ENCODE measurements at regions not wholly inside any gene's neighbourhood (a gene's known extent, or its start where the extent isn't known, plus 50 kb on each side); places are given as distances from the start of the nearest gene placed in this dataset.

DNA sequence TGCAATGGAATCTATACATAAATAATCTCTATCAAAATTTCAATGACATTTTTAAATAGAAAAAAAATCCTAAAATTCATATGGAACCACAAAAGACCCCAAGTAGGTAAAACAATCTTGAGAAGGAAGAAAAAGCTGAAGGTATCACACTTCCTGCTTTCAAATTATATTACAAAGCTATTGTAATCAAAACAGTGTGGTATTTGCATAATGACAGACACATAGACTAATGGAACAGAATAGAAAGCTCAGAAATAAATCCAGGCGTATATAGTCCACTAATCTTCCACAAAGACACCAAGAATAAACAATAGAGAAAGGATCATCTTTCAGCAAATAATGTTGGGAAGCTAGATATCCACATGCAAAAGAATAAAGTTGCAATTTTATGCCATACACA is 699.8 kb upstream of the ID2 start:
- TF ChIP-seq EZH2phosphoT487 (IDR thresholded peaks at IDR 0.05; ENCODE audit: insufficient read depth, low read depth) (no peak), EZH2 (IDR thresholded peaks at IDR 0.05; ENCODE audit: insufficient read depth, poor library complexity, severe bottlenecking) (no peak)
- no peak for DNase-seq
- Histone ChIP-seq H3K27me3 (replicated peaks; ENCODE audit: insufficient read depth) (no peaks in the 10 kb centered on the region), H3K9ac (no peak overlapping the region), H3K36me3 (ENCODE audit: low read depth) (no peaks in the 10 kb centered on the region), H4K20me1 (ENCODE audit: insufficient read depth) (no peaks in the 10 kb centered on the region), H3K27ac (no peak overlapping the region), H3K4me2 (ENCODE audit: unreplicated experiment) (no peak overlapping the region), H3K9me2 (ENCODE audit: insufficient read depth) (no peaks in the 10 kb centered on the region), H3K4me1 (ENCODE audit: insufficient read depth) (no peaks in the 10 kb centered on the region), H3F3A (ENCODE audit: insufficient read depth) (no peaks in the 10 kb centered on the region), H3K9me3 (ENCODE audit: low read depth) (peaks cover 6% of the 10 kb centered on the region), H3K4me3 (no peak overlapping the region), H2AFZ (no peak overlapping the region), H3K79me2 (ENCODE audit: insufficient read depth) (no peaks in the 10 kb centered on the region)
- in situ Hi-C loops (cut with MboI), result no loop called here
- 63 to 73% methylated on average over 1 of the region's 1 CpG for WGBS, 2 experiments (ENCODE audit: low coverage in 1 of 2, low lambda C conversion rate in 2 of 2, missing lambda C conversion rate in 2 of 2)

- DNase-seq, result no peak
- TF ChIP-seq EZH2 (IDR thresholded peaks at IDR 0.05; ENCODE audit: insufficient read depth, poor library complexity, severe bottlenecking), result no peak
- no peak for TF ChIP-seq EZH2phosphoT487 (IDR thresholded peaks at IDR 0.05; ENCODE audit: insufficient read depth, low read depth)
- H3K4me3 ChIP-seq, result no peak overlapping the region
- no peaks in the 10 kb centered on the region for H3F3A ChIP-seq (ENCODE audit: insufficient read depth)
- 70 to 73% methylated on average over 4 of the region's 4 CpGs for WGBS, 2 experiments (ENCODE audit: low coverage in 1 of 2, low lambda C conversion rate in 2 of 2, missing lambda C conversion rate in 2 of 2)
- no peak overlapping the region for H2AFZ ChIP-seq
- H4K20me1 ChIP-seq (ENCODE audit: insufficient read depth), result no peaks in the 10 kb centered on the region
- no peaks in the 10 kb centered on the region for H3K4me1 ChIP-seq (ENCODE audit: insufficient read depth)
- no peak overlapping the region for H3K27ac ChIP-seq
- no peaks in the 10 kb centered on the region for H3K36me3 ChIP-seq (ENCODE audit: low read depth)
- in situ Hi-C loops (cut with MboI), result no loop called here
- peaks cover 6% of the 10 kb centered on the region for H3K9me3 ChIP-seq (ENCODE audit: low read depth)
- H3K79me2 ChIP-seq (ENCODE audit: insufficient read depth), result no peaks in the 10 kb centered on the region
- no peak overlapping the region for H3K4me2 ChIP-seq (ENCODE audit: unreplicated experiment)
- no peak overlapping the region for H3K9ac ChIP-seq
- no peaks in the 10 kb centered on the region for H3K9me2 ChIP-seq (ENCODE audit: insufficient read depth)
- H3K27me3 ChIP-seq (replicated peaks; ENCODE audit: insufficient read depth), result no peaks in the 10 kb centered on the region
Observed at GRCh38 chr2:7983451-7983850, 698.4 kb upstream of the ID2 start.

GRCh38 chr2:7983912-7984311 is 697.9 kb upstream of the ID2 start:
- Histone ChIP-seq H3K4me3 (no peak overlapping the region), H3K27me3 (replicated peaks; ENCODE audit: insufficient read depth) (no peaks in the 10 kb centered on the region), H3K4me2 (ENCODE audit: unreplicated experiment) (no peak overlapping the region), H2AFZ (no peak overlapping the region), H3K9me2 (ENCODE audit: insufficient read depth) (no peaks in the 10 kb centered on the region), H3K79me2 (ENCODE audit: insufficient read depth) (no peaks in the 10 kb centered on the region), H3K9ac (no peak overlapping the region), H3K36me3 (ENCODE audit: low read depth) (no peaks in the 10 kb centered on the region), H3K9me3 (ENCODE audit: low read depth) (peaks cover 6% of the 10 kb centered on the region), H3F3A (ENCODE audit: insufficient read depth) (no peaks in the 10 kb centered on the region), H4K20me1 (ENCODE audit: insufficient read depth) (no peaks in the 10 kb centered on the region), H3K27ac (no peak overlapping the region), H3K4me1 (ENCODE audit: insufficient read depth) (no peaks in the 10 kb centered on the region)
- 78 to 82% methylated on average over 2 of the region's 2 CpGs for WGBS, 2 experiments (ENCODE audit: low coverage in 1 of 2, low lambda C conversion rate in 2 of 2, missing lambda C conversion rate in 2 of 2)
- in situ Hi-C loops (cut with MboI), result no loop called here
- no peak for DNase-seq
- TF ChIP-seq EZH2phosphoT487 (IDR thresholded peaks at IDR 0.05; ENCODE audit: insufficient read depth, low read depth) (no peak), EZH2 (IDR thresholded peaks at IDR 0.05; ENCODE audit: insufficient read depth, poor library complexity, severe bottlenecking) (no peak)

- H3K4me1 ChIP-seq (ENCODE audit: insufficient read depth), result no peaks in the 10 kb centered on the region
- WGBS, 2 experiments (ENCODE audit: low coverage in 1 of 2, low lambda C conversion rate in 2 of 2, missing lambda C conversion rate in 2 of 2), result 77 to 81% methylated on average over 9 of the region's 9 CpGs
- no peak overlapping the region for H3K4me2 ChIP-seq (ENCODE audit: unreplicated experiment)
- no peak overlapping the region for H3K9ac ChIP-seq
- H3K79me2 ChIP-seq (ENCODE audit: insufficient read depth), result no peaks in the 10 kb centered on the region
- peaks cover 6% of the 10 kb centered on the region for H3K9me3 ChIP-seq (ENCODE audit: low read depth)
- H3K9me2 ChIP-seq (ENCODE audit: insufficient read depth), result no peaks in the 10 kb centered on the region
- H3K36me3 ChIP-seq (ENCODE audit: low read depth), result no peaks in the 10 kb centered on the region
- H3K27ac ChIP-seq, result no peak overlapping the region
- DNase-seq, result no peak
- no peaks in the 10 kb centered on the region for H3F3A ChIP-seq (ENCODE audit: insufficient read depth)
- in situ Hi-C loops (cut with MboI), result no loop called here
- TF ChIP-seq EZH2 (IDR thresholded peaks at IDR 0.05; ENCODE audit: insufficient read depth, poor library complexity, severe bottlenecking), result no peak
- TF ChIP-seq EZH2phosphoT487 (IDR thresholded peaks at IDR 0.05; ENCODE audit: insufficient read depth, low read depth), result no peak
- H3K4me3 ChIP-seq, result no peak overlapping the region
- no peak overlapping the region for H2AFZ ChIP-seq
- H4K20me1 ChIP-seq (ENCODE audit: insufficient read depth), result no peaks in the 10 kb centered on the region
- H3K27me3 ChIP-seq (replicated peaks; ENCODE audit: insufficient read depth), result no peaks in the 10 kb centered on the region
Observed at GRCh38 chr2:7984693-7985353, 697.0 kb upstream of the ID2 start.

DNA sequence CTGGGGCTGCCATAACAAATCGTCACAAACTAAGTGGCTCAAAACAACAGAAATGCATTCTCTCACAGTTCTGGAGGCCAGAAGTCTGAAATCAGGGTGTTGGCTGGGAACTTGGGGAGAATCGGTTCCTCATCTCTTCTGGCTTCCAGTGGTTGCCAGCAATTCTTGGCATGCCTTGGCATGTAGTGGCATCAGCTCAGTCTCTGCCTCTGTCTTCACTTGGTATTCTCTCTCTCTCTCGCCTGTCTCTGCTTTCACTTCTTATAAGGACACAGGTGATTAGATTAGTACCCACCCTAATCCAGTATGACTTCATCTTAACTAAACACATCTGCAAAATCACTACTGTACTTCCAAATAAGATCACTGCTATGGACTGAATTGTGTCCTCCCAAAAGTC is 695.4 kb upstream of the ID2 start:
- WGBS, 2 experiments (ENCODE audit: low coverage in 1 of 2, low lambda C conversion rate in 2 of 2, missing lambda C conversion rate in 2 of 2), result 61 to 66% methylated on average over 3 of the region's 3 CpGs

More for the DNA sequence above, 695.4 kb upstream of the ID2 start:
- Histone ChIP-seq H3K9me2 (ENCODE audit: insufficient read depth) (no peaks in the 10 kb centered on the region), H3K27ac (no peak overlapping the region), H3F3A (ENCODE audit: insufficient read depth) (no peaks in the 10 kb centered on the region), H2AFZ (no peak overlapping the region), H3K36me3 (ENCODE audit: low read depth) (no peaks in the 10 kb centered on the region), H3K9ac (no peak overlapping the region), H3K4me3 (no peak overlapping the region), H4K20me1 (ENCODE audit: insufficient read depth) (no peaks in the 10 kb centered on the region), H3K9me3 (ENCODE audit: low read depth) (peaks cover 6% of the 10 kb centered on the region), H3K27me3 (replicated peaks; ENCODE audit: insufficient read depth) (no peaks in the 10 kb centered on the region), H3K4me2 (ENCODE audit: unreplicated experiment) (no peak overlapping the region), H3K4me1 (ENCODE audit: insufficient read depth) (no peaks in the 10 kb centered on the region), H3K79me2 (ENCODE audit: insufficient read depth) (no peaks in the 10 kb centered on the region)
- in situ Hi-C loops (cut with MboI), result no loop called here
- TF ChIP-seq EZH2 (IDR thresholded peaks at IDR 0.05; ENCODE audit: insufficient read depth, poor library complexity, severe bottlenecking) (no peak), EZH2phosphoT487 (IDR thresholded peaks at IDR 0.05; ENCODE audit: insufficient read depth, low read depth) (no peak)
- no peak for DNase-seq

Measured in GM23248 (cell line).